Uterus (tissue), 2 donors: ENCODE measurements at regions not wholly inside any gene's neighbourhood (a gene's known extent, or its start where the extent isn't known, plus 50 kb on each side); places are given as distances from the start of the nearest gene placed in this dataset.

Experiments used
- CTCF ChIP-seq, 4 experiments: fragments of 200-600 bp in 2 of 4; fragments of 450-650 bp in 2 of 4; sonication (generic) in 2 of 4; IDR thresholded peaks; one replicate each; pipeline ENCODE4 v1.5.1; 2016 to 2019; ENCODE audit warnings: antibody characterized with exemption in 4 of 4, mild to moderate bottlenecking in 2 of 4, moderate library complexity in 1 of 4
- POLR2A ChIP-seq, 2 donors: fragments of 450-650 bp; IDR thresholded peaks; one replicate each; pipeline ENCODE4 v1.6.1; 2016; ENCODE audit warnings: antibody characterized with exemption in 2 of 2, mild to moderate bottlenecking in 1 of 2, moderate library complexity in 1 of 2

DNA sequence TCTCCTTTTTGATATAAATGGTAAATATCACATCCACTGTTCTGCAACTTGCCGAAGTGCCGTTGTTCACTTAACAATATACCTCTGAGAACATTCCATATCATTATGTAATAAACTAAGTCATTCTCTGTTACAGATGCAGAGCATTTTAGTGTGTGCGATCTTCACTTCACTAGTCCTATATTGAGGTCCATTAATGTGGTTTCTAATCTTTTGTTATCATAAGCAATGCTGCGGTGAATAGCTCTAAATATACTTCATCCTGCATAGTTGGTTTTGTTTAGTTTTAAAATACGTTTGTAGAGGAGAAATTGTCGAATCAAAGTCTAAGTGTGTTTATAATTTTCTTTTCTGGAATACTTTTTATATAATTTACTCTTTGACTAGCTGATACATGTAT is 280.3 kb upstream of the TRIB2 start:
- TF ChIP-seq POLR2A (IDR thresholded peaks at IDR 0.05), result no peak
- TF ChIP-seq CTCF (IDR thresholded peaks at IDR 0.05), result no peak
